GM12872 (cell line): ENCODE measurements at regions not wholly inside any gene's neighbourhood (a gene's known extent, or its start where the extent isn't known, plus 50 kb on each side); places are given as distances from the start of the nearest gene placed in this dataset.

Experiments
- CTCF ChIP-seq: IDR thresholded peaks from 3 replicates; pipeline ENCODE4 v1.5.1; 2011; ENCODE audit warnings: low read depth, mild to moderate bottlenecking, low read length, moderate library complexity; ENCODE audit not compliant: insufficient read depth

GRCh38 chr3:152089528-152089927 lies 179.2 kb upstream of the MBNL1 start:
- TF ChIP-seq CTCF = no peak

GRCh38 chr3:152091725-152092124 lies 177.0 kb upstream of the MBNL1 start:
- TF ChIP-seq CTCF = no peak

- no peak for TF ChIP-seq CTCF
These were observed 174.8 kb upstream of the MBNL1 start for GRCh38 chr3:152093901-152094300.

- no peak for TF ChIP-seq CTCF
These were observed 174.3 kb upstream of the MBNL1 start for GRCh38 chr3:152094406-152094805.

- TF ChIP-seq CTCF = no peak
These were observed 173.3 kb upstream of the MBNL1 start for GRCh38 chr3:152095472-152095871.

- no peak for TF ChIP-seq CTCF
These were observed 172.3 kb upstream of the MBNL1 start for GRCh38 chr3:152096280-152096906.

- TF ChIP-seq CTCF = no peak
These were observed 171.6 kb upstream of the MBNL1 start for GRCh38 chr3:152097120-152097519.
